ENCODE measurements at regions not wholly inside any gene's neighbourhood (a gene's known extent, or its start where the extent isn't known, plus 50 kb on each side); places are given as distances from the start of the nearest gene placed in this dataset.

- TF ChIP-seq EZH2 (IDR thresholded peaks at IDR 0.05; ENCODE audit: borderline replicate concordance, insufficient read depth, low read length, poor library complexity, severe bottlenecking) (no peak), TAF1 (IDR thresholded peaks at IDR 0.05; ENCODE audit: low read depth) (no peak)
Measured at GRCh38 chr3:16790432-16791400, 94.0 kb upstream of the PLCL2 start.
